KMS-11 (cell line): ENCODE measurements at regions not wholly inside any gene's neighbourhood (a gene's known extent, or its start where the extent isn't known, plus 50 kb on each side); places are given as distances from the start of the nearest gene placed in this dataset.
"Not testable (repeated sequence)": the region's sequence is repeated elsewhere in the genome, so short reads cannot be mapped to it uniquely, and the experiment has no call there.

ENCODE experiments used
- H2AFZ ChIP-seq: fragments of 200-600 bp; sonication (generic); 2 replicates; pipeline ENCODE4 v1.6.1; 2016; ENCODE audit warnings: antibody characterized with exemption, mixed run types, low read depth
- H3K27ac ChIP-seq: fragments of 200-600 bp; sonication (generic); 2 replicates; pipeline ENCODE4 v1.6.1; 2016; ENCODE audit warnings: mild to moderate bottlenecking, mixed run types
- H3K27me3 ChIP-seq: fragments of 200-600 bp; sonication (generic); 2 replicates; pipeline ENCODE4 v1.6.1; 2017; ENCODE audit warnings: mild to moderate bottlenecking, low read depth, mixed run types, moderate library complexity; ENCODE audit not compliant: insufficient read depth
- H3K36me3 ChIP-seq: fragments of 200-600 bp; sonication (generic); 2 replicates; pipeline ENCODE4 v1.6.1; 2017; ENCODE audit warnings: mild to moderate bottlenecking, mixed run types; ENCODE audit not compliant: insufficient read depth
- H3K4me1 ChIP-seq: fragments of 200-600 bp; sonication (generic); 2 replicates; pipeline ENCODE4 v1.6.1; 2016; ENCODE audit warnings: mild to moderate bottlenecking, low read depth, mixed run types; ENCODE audit not compliant: poor library complexity, severe bottlenecking
- H3K4me2 ChIP-seq: fragments of 200-600 bp; sonication (generic); 2 replicates; pipeline ENCODE4 v1.7.0; 2016; ENCODE audit warnings: mild to moderate bottlenecking, mixed run types
- H3K4me3 ChIP-seq: fragments of 200-600 bp; sonication (generic); IDR thresholded peaks from 2 replicates; pipeline ENCODE4 v1.6.1; 2017; ENCODE audit warnings: low read depth, low read length, mixed read lengths; ENCODE audit not compliant: insufficient read depth
- H3K79me2 ChIP-seq: fragments of 200-600 bp; sonication (generic); 2 replicates; pipeline ENCODE4 v1.6.1; 2016; ENCODE audit warnings: low read depth, mixed run types; ENCODE audit not compliant: insufficient read depth
- H3K9ac ChIP-seq: fragments of 200-600 bp; sonication (generic); 2 replicates; pipeline ENCODE4 v1.6.1; 2016; ENCODE audit warnings: mild to moderate bottlenecking, mixed run types
- H4K20me1 ChIP-seq: fragments of 200-600 bp; sonication (generic); 2 replicates; pipeline ENCODE4 v1.6.1; 2016; ENCODE audit warnings: mild to moderate bottlenecking, mixed run types; ENCODE audit not compliant: insufficient read depth
- CTCF ChIP-seq: fragments of 200-600 bp; sonication (generic); conservative IDR thresholded peaks from 2 replicates; pipeline ENCODE4 v1.6.1; 2017; ENCODE audit warnings: low read depth, mild to moderate bottlenecking, antibody characterized with exemption, low read length, moderate library complexity, mixed read lengths

- Histone ChIP-seq H3K27me3 (no peaks in the 10 kb centered on the region), H2AFZ (no peak overlapping the region), H3K4me3 (no peak overlapping the region), H3K9ac (no peak overlapping the region), H4K20me1 (no peaks in the 10 kb centered on the region), H3K36me3 (no peaks in the 10 kb centered on the region), H3K4me2 (no peak overlapping the region), H3K79me2 (no peaks in the 10 kb centered on the region), H3K27ac (no peak overlapping the region), H3K4me1 (no peaks in the 10 kb centered on the region)
- TF ChIP-seq CTCF, result no peak
These were observed 103.7 kb downstream of the FCRL5 start for GRCh38 chr1:157448636-157449035.

GRCh38 chr1:157446356-157446755, 106.0 kb downstream of the FCRL5 start:
- not testable (repeated sequence) for H3K4me3 ChIP-seq, H3K9ac ChIP-seq, H3K27me3 ChIP-seq, H3K4me1 ChIP-seq, H2AFZ ChIP-seq, H3K79me2 ChIP-seq, H3K36me3 ChIP-seq, H4K20me1 ChIP-seq, H3K27ac ChIP-seq, H3K4me2 ChIP-seq

- not testable (repeated sequence) for H3K4me1 ChIP-seq, H3K4me2 ChIP-seq, H3K79me2 ChIP-seq, H3K4me3 ChIP-seq, H4K20me1 ChIP-seq, H3K36me3 ChIP-seq, H2AFZ ChIP-seq, H3K9ac ChIP-seq, H3K27ac ChIP-seq, H3K27me3 ChIP-seq
These were observed 106.6 kb downstream of the FCRL5 start for GRCh38 chr1:157445616-157446140.

GRCh38 chr1:157442065-157442464, 110.2 kb downstream of the FCRL5 start:
- Histone ChIP-seq H2AFZ (no peak overlapping the region), H3K27ac (no peak overlapping the region)

GRCh38 chr1:157439302-157439954, 112.9 kb downstream of the FCRL5 start:
- H3K4me1 ChIP-seq, result no peaks in the 10 kb centered on the region
- H3K4me3 ChIP-seq, result no peak overlapping the region
- no peaks in the 10 kb centered on the region for H3K27me3 ChIP-seq
- no peaks in the 10 kb centered on the region for H3K36me3 ChIP-seq
- H2AFZ ChIP-seq, result no peak overlapping the region
- H3K79me2 ChIP-seq, result no peaks in the 10 kb centered on the region
- no peaks in the 10 kb centered on the region for H4K20me1 ChIP-seq
- H3K9ac ChIP-seq, result no peak overlapping the region
- no peak overlapping the region for H3K4me2 ChIP-seq
- no peak overlapping the region for H3K27ac ChIP-seq
- TF ChIP-seq CTCF, result no peak

More at GRCh38 chr1:157442065-157442464, 110.2 kb downstream of the FCRL5 start:
- Histone ChIP-seq H3K4me1 (no peaks in the 10 kb centered on the region), H3K4me2 (no peak overlapping the region), H4K20me1 (no peaks in the 10 kb centered on the region), H3K4me3 (no peak overlapping the region), H3K79me2 (no peaks in the 10 kb centered on the region), H3K9ac (no peak overlapping the region), H3K27me3 (no peaks in the 10 kb centered on the region), H3K36me3 (no peaks in the 10 kb centered on the region)
- no peak for TF ChIP-seq CTCF
